ENCODE measurements at regions not wholly inside any gene's neighbourhood (a gene's known extent, or its start where the extent isn't known, plus 50 kb on each side); places are given as distances from the start of the nearest gene placed in this dataset.

- H3K27me3 ChIP-seq (replicated peaks in 1 of 4; ENCODE audit: control insufficient read depth in 3 of 4, extremely low read depth in 1 of 4, insufficient read depth in 3 of 4, low read length in 3 of 4) = no peaks in the 10 kb centered on the region
- 88% methylated on average over 6 of the region's 6 CpGs; no CpG with 5 or more reads in 1 of the 2 experiments for WGBS, 2 experiments (ENCODE audit: extremely low coverage in 1 of 2, insufficient coverage in 1 of 2, insufficient read length in 1 of 2, insufficient replicate concordance in 2 of 2, low coverage in 1 of 2, low lambda C conversion rate in 2 of 2, missing lambda C conversion rate in 1 of 2)
- no peak overlapping the region for H4K8ac ChIP-seq (ENCODE audit: extremely low read depth, insufficient read depth, low read length)
- ChIA-PET CTCF (ENCODE audit: partially characterized antibody) (interaction anchor here (0.7 to 4.7 kb wide), 7 partner anchors 10 to 186 kb away, joined by 3 to 39 read pairs (median 3); no protein-coding TSS in a partner anchor), POLR2A (ENCODE audit: partially characterized antibody) (no interaction called here)
- H3K27ac ChIP-seq (ENCODE audit: low read depth, low read length) = no peak overlapping the region
- H4K5ac ChIP-seq (ENCODE audit: insufficient read length, low read depth, low read length) = no peak overlapping the region
- H4K20me1 ChIP-seq (replicated peaks in 1 of 2; ENCODE audit: control insufficient read depth in 1 of 2, insufficient read depth in 2 of 2, low read length in 2 of 2) = no peaks in the 10 kb centered on the region
- no peaks in the 10 kb centered on the region for H3K36me3 ChIP-seq (ENCODE audit: control insufficient read depth in 2 of 4, insufficient read depth in 4 of 4, low read length in 3 of 4)
- no peak overlapping the region for H3K4me3 ChIP-seq (ENCODE audit: extremely low read depth in 1 of 4, insufficient read depth in 2 of 4, low read depth in 3 of 4, low read length in 4 of 4)
- no peak overlapping the region for H2BK12ac ChIP-seq (ENCODE audit: low read depth, low read length)
- H2AK5ac ChIP-seq (ENCODE audit: low read depth, low read length) = no peak overlapping the region
- no peak overlapping the region for H3K14ac ChIP-seq (ENCODE audit: insufficient read length)
- no peaks in the 10 kb centered on the region for H3K23me2 ChIP-seq (ENCODE audit: low read depth, low read length)
- H3K23ac ChIP-seq (ENCODE audit: insufficient read length) = no peak overlapping the region
- no peaks in the 10 kb centered on the region for H3K79me2 ChIP-seq (ENCODE audit: control insufficient read depth in 1 of 2, insufficient read depth in 2 of 2, low read length in 2 of 2)
- no peak overlapping the region for H3K4ac ChIP-seq (replicated peaks; ENCODE audit: insufficient read length, low read depth, low read length)
- H3K56ac ChIP-seq (replicated peaks; ENCODE audit: insufficient read length, low read depth, low read length) = no peak overlapping the region
- FAIRE-seq = no peak
- no peak overlapping the region for H2AFZ ChIP-seq (ENCODE audit: low read length)
- DNase-seq (ENCODE audit: low read depth in 1 of 2, low spot score in 2 of 2) = no peak
- no peak overlapping the region for H3K9ac ChIP-seq (replicated peaks in 1 of 4; ENCODE audit: extremely low read depth in 1 of 4, low read depth in 3 of 4, low read length in 3 of 4)
- H2BK20ac ChIP-seq (ENCODE audit: low read length) = no peak overlapping the region
- H2BK15ac ChIP-seq (ENCODE audit: low read length) = no peak overlapping the region
- no peaks in the 10 kb centered on the region for H3K9me3 ChIP-seq (ENCODE audit: insufficient read depth in 2 of 2, low read depth in 1 of 2, low read length in 1 of 2)
- H3K4me1 ChIP-seq (replicated peaks in 1 of 4; ENCODE audit: control insufficient read depth in 3 of 4, insufficient read depth in 4 of 4, low read length in 3 of 4) = no peaks in the 10 kb centered on the region
- H4K91ac ChIP-seq (replicated peaks; ENCODE audit: insufficient read length, low read length) = no peak overlapping the region
- no peak overlapping the region for H2BK5ac ChIP-seq (ENCODE audit: low read depth, low read length)
- no peak overlapping the region for H3K4me2 ChIP-seq (ENCODE audit: insufficient read depth in 1 of 2, low read depth in 2 of 2, low read length in 2 of 2)
- no peaks in the 10 kb centered on the region for H3K79me1 ChIP-seq (ENCODE audit: low read depth, low read length)
- no peak overlapping the region for H2BK120ac ChIP-seq (replicated peaks; ENCODE audit: low read depth, low read length)
- no peak overlapping the region for H3K18ac ChIP-seq (ENCODE audit: extremely low read depth, low read length)
- TF ChIP-seq KDM1A (IDR thresholded peaks at IDR 0.05; ENCODE audit: borderline replicate concordance, low read length) = no peak
- no peak for TF ChIP-seq POLR2AphosphoS5 (IDR thresholded peaks at IDR 0.05; ENCODE audit: low read depth, low read length)
- no peak for TF ChIP-seq TEAD4 (IDR thresholded peaks at IDR 0.05; ENCODE audit: low read depth, low read length)
- no peak for TF ChIP-seq HDAC2 (IDR thresholded peaks at IDR 0.05; ENCODE audit: borderline replicate concordance in 1 of 2, low read depth in 2 of 2, low read length in 2 of 2)
- no peak for TF ChIP-seq BACH1 (IDR thresholded peaks at IDR 0.05; ENCODE audit: low read length)
- TF ChIP-seq TAF7 (optimal IDR thresholded peaks at IDR 0.05; ENCODE audit: borderline replicate concordance, low read depth, low read length) = no peak
- no peak for TF ChIP-seq SIN3A (conservative IDR thresholded peaks at IDR 0.05 in 1 of 2, IDR thresholded peaks at IDR 0.05 in 1 of 2; ENCODE audit: low read depth in 1 of 2, low read length in 2 of 2)
- TF ChIP-seq MAX (IDR thresholded peaks at IDR 0.05) = no peak
- TF ChIP-seq JUN (IDR thresholded peaks at IDR 0.05; ENCODE audit: low read depth, low read length) = no peak
- TF ChIP-seq SIX5 (IDR thresholded peaks at IDR 0.05; ENCODE audit: low read depth, low read length) = no peak
- no peak for TF ChIP-seq PHF8 (conservative IDR thresholded peaks at IDR 0.05; ENCODE audit: low read depth, low read length)
- TF ChIP-seq FOSL1 (IDR thresholded peaks at IDR 0.05; ENCODE audit: insufficient read depth, low read depth, low read length) = no peak
- no peak for TF ChIP-seq TCF12 (IDR thresholded peaks at IDR 0.05; ENCODE audit: low read depth, low read length)
- TF ChIP-seq ZNF274 (IDR thresholded peaks at IDR 0.05; ENCODE audit: borderline replicate concordance, extremely low read depth, low read length) = no peak
These were observed 204.9 kb upstream of the PLET1 start for GRCh38 chr11:112465433-112466024.

Data from H1 (cell line).